Naive B cell (primary cell): ENCODE measurements at regions not wholly inside any gene's neighbourhood (a gene's known extent, or its start where the extent isn't known, plus 50 kb on each side); places are given as distances from the start of the nearest gene placed in this dataset.

Experiments used
- ATAC-seq, 2 donors: fragments of 150-1000 bp; cut with Tn5 transposase; 2 replicates each; pipeline ENCODE4 v1.10.0; 2021; ENCODE audit warnings: low read depth in 2 of 2, mild to moderate bottlenecking in 2 of 2, moderate library complexity in 2 of 2
- DNase-seq: peaks from one replicate; pipeline ENCODE4 v3.0.0; 2022
- H3K27ac Mint-ChIP-seq, 6 donors: one replicate each; pipeline ENCODE4 v1.8.0; 2020 to 2022; ENCODE audit warnings: mild to moderate bottlenecking in 6 of 6, mixed read lengths in 6 of 6, moderate library complexity in 5 of 6, inconsistent platforms in 2 of 6
- H3K27me3 Mint-ChIP-seq, 3 donors: one replicate each; pipeline ENCODE4 v1.8.0; 2021 to 2022; ENCODE audit warnings: mixed read lengths in 3 of 3, mild to moderate bottlenecking in 1 of 3
- H3K36me3 Mint-ChIP-seq, 2 donors: one replicate each; pipeline ENCODE4 v1.8.0; 2020 to 2022; ENCODE audit warnings: mixed read lengths in 2 of 2, inconsistent platforms in 1 of 2, mild to moderate bottlenecking in 1 of 2
- H3K4me1 Mint-ChIP-seq, 3 donors: one replicate each; pipeline ENCODE4 v1.8.0; 2020 to 2022; ENCODE audit warnings: mixed read lengths in 3 of 3, inconsistent platforms in 1 of 3, mild to moderate bottlenecking in 1 of 3, moderate library complexity in 1 of 3
- H3K4me3 Mint-ChIP-seq, 8 donors: one replicate each; pipeline ENCODE4 v1.8.0; 2020 to 2022; ENCODE audit warnings: mild to moderate bottlenecking in 8 of 8, mixed read lengths in 8 of 8, moderate library complexity in 8 of 8, inconsistent platforms in 2 of 8
- H3K9me3 Mint-ChIP-seq, 7 donors: one replicate each; pipeline ENCODE4 v1.8.0; 2020 to 2022; ENCODE audit warnings: mixed read lengths in 7 of 7, mild to moderate bottlenecking in 5 of 7, inconsistent platforms in 2 of 7, moderate library complexity in 1 of 7

GRCh38 chr12:30805959-30806358 lies 51.2 kb upstream of the CAPRIN2 start:
- peaks cover 2 to 23% (median 7%) of the 10 kb centered on the region in 7 donors for H3K9me3 Mint-ChIP-seq
- DNase-seq, result no peak
- H3K27me3 Mint-ChIP-seq, result peaks cover 25 to 40% (median 28%) of the 10 kb centered on the region in 3 donors
- ATAC-seq, result no peak
- no peaks in the 10 kb centered on the region for H3K4me1 Mint-ChIP-seq
- no peak overlapping the region for H3K27ac Mint-ChIP-seq
- H3K36me3 Mint-ChIP-seq, result peaks cover 0 to 14% of the 10 kb centered on the region in 2 donors
- H3K4me3 Mint-ChIP-seq, result no peak overlapping the region
